CD4-positive, CD25-positive, alpha-beta regulatory T cell (primary cell): ENCODE measurements at regions not wholly inside any gene's neighbourhood (a gene's known extent, or its start where the extent isn't known, plus 50 kb on each side); places are given as distances from the start of the nearest gene placed in this dataset.
A peak's percentile ranks its signal among the peaks of the same experiment; 100 is the strongest.

ENCODE experiments used
- ATAC-seq, 2 donors: fragments of 150-1000 bp; cut with Tn5 transposase; one replicate each; pipeline ENCODE4 v1.10.0; 2021; ENCODE audit warnings: low read depth in 2 of 2, moderate number of reproducible peaks in 2 of 2, moderate library complexity in 1 of 2
- DNase-seq, 3 donors: peaks; one replicate each; pipeline versions ENCODE4 v3.0.0 to v3.0.0-alpha.2; 2012 to 2022; ENCODE audit warnings: mixed read lengths in 1 of 3
- H3K27ac ChIP-seq: one replicate; pipeline ENCODE4 v1.7.0; 2013; ENCODE audit warnings: mild to moderate bottlenecking, low read length; ENCODE audit not compliant: insufficient read depth, poor library complexity, severe bottlenecking
- H3K27me3 ChIP-seq: one replicate; pipeline ENCODE4 v1.7.0; 2013; ENCODE audit warnings: low read length; ENCODE audit not compliant: control insufficient read depth, insufficient read depth
- H3K36me3 ChIP-seq: one replicate; pipeline ENCODE4 v1.7.0; 2013; ENCODE audit warnings: mild to moderate bottlenecking, low read length, moderate library complexity; ENCODE audit not compliant: control insufficient read depth, insufficient read depth
- H3K4me1 ChIP-seq: 2 replicates; pipeline ENCODE4 v1.7.0; 2013; ENCODE audit warnings: mild to moderate bottlenecking, low read length; ENCODE audit not compliant: insufficient read depth, control insufficient read depth, poor library complexity, severe bottlenecking
- H3K4me3 ChIP-seq: one replicate; pipeline ENCODE4 v1.7.0; 2013; ENCODE audit warnings: low read depth, mild to moderate bottlenecking, low read length, moderate library complexity
- H3K9me3 ChIP-seq, 2 experiments: 1 replicate in 1 of 2; 2 replicates in 1 of 2; pipeline ENCODE4 v1.7.0; 2013; ENCODE audit warnings: low read length in 2 of 2, mild to moderate bottlenecking in 1 of 2, moderate library complexity in 1 of 2; ENCODE audit not compliant: control insufficient read depth in 2 of 2
- H3K27ac Mint-ChIP-seq, 3 donors: one replicate each; pipeline ENCODE4 v1.8.0; 2020 to 2022; ENCODE audit warnings: mild to moderate bottlenecking in 3 of 3, mixed read lengths in 3 of 3, moderate library complexity in 2 of 3
- H3K27me3 Mint-ChIP-seq: one replicate; pipeline ENCODE4 v1.8.0; 2022; ENCODE audit warnings: mild to moderate bottlenecking, mixed read lengths
- H3K36me3 Mint-ChIP-seq: one replicate; pipeline ENCODE4 v1.8.0; 2020; ENCODE audit warnings: mixed read lengths
- H3K4me1 Mint-ChIP-seq, 4 donors: one replicate each; pipeline ENCODE4 v1.8.0; 2020 to 2022; ENCODE audit warnings: mixed read lengths in 4 of 4, mild to moderate bottlenecking in 1 of 4
- H3K4me3 Mint-ChIP-seq, 4 donors: one replicate each; pipeline ENCODE4 v1.8.0; 2020 to 2022; ENCODE audit warnings: mild to moderate bottlenecking in 4 of 4, mixed read lengths in 4 of 4, moderate library complexity in 3 of 4
- H3K9me3 Mint-ChIP-seq, 7 donors: one replicate each; pipeline ENCODE4 v1.8.0; 2020 to 2022; ENCODE audit warnings: mixed read lengths in 7 of 7, mild to moderate bottlenecking in 3 of 7, moderate library complexity in 2 of 7

DNA sequence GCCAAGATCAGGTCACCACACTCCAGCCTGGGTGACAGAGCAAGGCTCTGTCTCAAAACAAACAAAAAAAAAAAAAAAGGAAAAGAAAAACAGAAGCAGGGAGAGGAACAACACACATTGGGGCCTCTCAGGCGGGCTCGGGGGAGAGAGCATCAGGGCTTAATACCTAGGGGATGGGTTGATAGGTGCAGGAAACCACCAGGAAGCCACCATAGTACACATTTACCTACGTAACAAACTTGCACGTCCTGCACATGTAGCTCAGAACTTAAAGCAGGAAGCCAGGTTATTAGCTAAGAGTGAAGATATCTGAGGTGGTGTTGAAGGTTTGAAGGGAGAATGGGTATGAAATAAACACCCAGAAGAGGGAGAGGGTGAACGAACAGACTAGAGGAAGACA, 81.0 kb upstream of the PMAIP1 start:
- H3K4me3 Mint-ChIP-seq: no peak overlapping the region
- Histone ChIP-seq H3K9me3 (no peaks in the 10 kb centered on the region), H3K36me3 (no peaks in the 10 kb centered on the region), H3K4me3 (no peak overlapping the region), H3K27me3 (no peaks in the 10 kb centered on the region), H3K27ac (peak overlapping the region; percentile 5), H3K4me1 (peaks cover 3% of the 10 kb centered on the region)
- H3K27ac Mint-ChIP-seq: peak overlapping the region in 1 of 3 donors; percentile 45
- no peaks in the 10 kb centered on the region for H3K36me3 Mint-ChIP-seq
- peaks cover under 1 to 19% (median 9%) of the 10 kb centered on the region in 4 donors for H3K4me1 Mint-ChIP-seq
- H3K9me3 Mint-ChIP-seq: peaks cover 0 to 7% (median 0%) of the 10 kb centered on the region in 7 donors
- ATAC-seq (peak; percentile 63 to 69), DNase-seq (peak in 2 of 3 donors; percentile 7 to 56)
- peaks cover 43% of the 10 kb centered on the region for H3K27me3 Mint-ChIP-seq

DNA sequence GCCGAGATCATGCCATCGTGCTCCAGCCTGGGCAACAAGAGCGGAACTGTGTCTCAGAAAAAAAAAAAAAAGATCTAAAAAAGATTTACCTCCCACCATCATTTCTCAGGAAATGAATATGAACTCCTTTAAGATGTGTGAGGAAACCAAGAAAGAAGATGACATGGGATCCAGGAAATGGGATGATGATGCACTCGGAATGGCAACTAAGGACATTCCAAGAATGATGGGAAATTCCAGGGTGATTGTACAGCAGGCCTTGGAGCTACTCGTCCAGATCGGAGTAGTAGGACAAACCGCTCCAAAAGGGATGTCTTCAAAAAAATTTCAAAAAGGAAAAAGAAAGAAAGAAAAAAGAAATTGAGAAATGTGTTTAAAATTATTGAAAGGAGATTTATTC, 84.9 kb upstream of the PMAIP1 start:
- no peak overlapping the region for H3K27ac Mint-ChIP-seq
- no peak overlapping the region for H3K4me3 Mint-ChIP-seq
- peaks cover 0 to 7% (median 0%) of the 10 kb centered on the region in 7 donors for H3K9me3 Mint-ChIP-seq
- no peaks in the 10 kb centered on the region for H3K36me3 Mint-ChIP-seq
- Histone ChIP-seq H3K4me1 (peaks cover 3% of the 10 kb centered on the region), H3K36me3 (no peaks in the 10 kb centered on the region), H3K27ac (no peak overlapping the region), H3K27me3 (peaks cover 4% of the 10 kb centered on the region), H3K9me3 (no peaks in the 10 kb centered on the region), H3K4me3 (no peak overlapping the region)
- peaks cover 2 to 19% (median 7%) of the 10 kb centered on the region in 4 donors for H3K4me1 Mint-ChIP-seq
- ATAC-seq (no peak), DNase-seq (no peak)
- peaks cover 48% of the 10 kb centered on the region for H3K27me3 Mint-ChIP-seq

DNA sequence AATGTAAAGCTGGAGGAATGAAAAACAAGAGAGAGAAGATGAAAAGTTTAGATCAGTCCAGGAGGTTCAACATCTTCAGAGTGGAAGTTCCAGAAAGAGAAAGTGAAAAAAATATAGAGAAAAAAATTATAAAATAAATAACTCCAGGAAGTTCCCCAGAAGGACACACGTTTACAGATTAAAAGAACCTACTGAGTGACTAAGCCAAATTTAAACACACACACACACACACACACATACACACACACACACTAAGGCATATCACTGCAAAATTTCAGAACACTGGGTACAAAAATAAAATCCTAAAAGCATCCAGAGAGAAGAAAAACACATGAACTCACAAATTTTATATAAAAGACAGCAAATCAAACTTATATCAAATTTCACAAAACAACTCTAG, 85.9 kb upstream of the PMAIP1 start:
- peaks cover 4% of the 10 kb centered on the region for H3K27me3 ChIP-seq
- no peaks in the 10 kb centered on the region for H3K36me3 ChIP-seq
- no peak overlapping the region for H3K4me3 ChIP-seq
- Mint-ChIP-seq H3K36me3 (no peaks in the 10 kb centered on the region), H3K27ac (no peak overlapping the region), H3K4me3 (peak overlapping the region in 1 of 4 donors; percentile 34), H3K27me3 (peaks cover 45% of the 10 kb centered on the region), H3K9me3 (peaks cover 0 to 4% (median 0%) of the 10 kb centered on the region in 7 donors), H3K4me1 (peaks cover 2 to 15% (median 5%) of the 10 kb centered on the region in 4 donors)
- no peaks in the 10 kb centered on the region for H3K9me3 ChIP-seq
- ATAC-seq (no peak), DNase-seq (no peak)
- no peak overlapping the region for H3K27ac ChIP-seq
- H3K4me1 ChIP-seq: peaks cover 1% of the 10 kb centered on the region

DNA sequence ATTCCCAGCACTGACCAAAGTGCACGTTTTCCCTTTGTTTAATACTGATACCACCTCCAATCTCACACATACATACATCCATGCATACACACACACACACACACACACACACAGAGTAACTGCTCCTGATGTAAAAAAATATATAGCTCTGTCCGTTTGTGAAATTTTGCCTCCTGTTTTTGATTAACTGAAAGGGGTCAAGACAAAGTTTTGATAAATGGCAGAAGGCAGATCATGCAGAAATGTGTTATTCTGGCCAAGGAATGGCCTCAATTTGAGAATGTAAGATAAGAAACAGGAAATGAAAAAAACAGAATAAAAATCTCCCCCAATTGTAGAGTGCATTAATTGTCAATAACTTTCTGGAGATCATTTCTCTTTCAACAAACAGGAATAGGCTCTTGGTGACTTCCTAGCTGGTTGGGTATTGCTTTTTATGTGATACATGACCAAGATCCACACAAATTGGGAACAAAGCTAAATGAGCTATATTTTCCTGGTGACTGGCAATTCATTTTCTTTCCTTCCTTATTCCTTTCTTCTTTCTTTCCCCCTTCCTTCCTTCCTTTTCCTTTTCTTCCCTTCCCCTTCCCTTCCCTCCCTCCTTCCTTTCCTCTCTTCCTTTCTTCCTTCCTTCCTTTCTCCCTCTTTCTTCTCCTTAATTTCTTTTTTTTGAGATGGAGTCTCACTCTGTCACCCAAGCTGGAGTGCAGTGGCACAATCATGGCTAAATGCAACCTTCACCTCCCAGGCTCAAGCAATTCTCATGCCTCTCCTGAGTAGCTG, 88.9 kb upstream of the PMAIP1 start:
- no peaks in the 10 kb centered on the region for H3K36me3 ChIP-seq
- no peaks in the 10 kb centered on the region for H3K9me3 ChIP-seq
- Mint-ChIP-seq H3K27ac (no peak overlapping the region), H3K36me3 (no peaks in the 10 kb centered on the region), H3K4me3 (no peak overlapping the region), H3K4me1 (peaks cover 0 to 4% (median 2%) of the 10 kb centered on the region in 4 donors), H3K27me3 (peaks cover 37% of the 10 kb centered on the region), H3K9me3 (peaks cover 0 to 4% (median 0%) of the 10 kb centered on the region in 7 donors)
- H3K27ac ChIP-seq: no peak overlapping the region
- no peak overlapping the region for H3K4me3 ChIP-seq
- DNase-seq (no peak), ATAC-seq (no peak)
- no peaks in the 10 kb centered on the region for H3K4me1 ChIP-seq
- peaks cover 4% of the 10 kb centered on the region for H3K27me3 ChIP-seq

DNA sequence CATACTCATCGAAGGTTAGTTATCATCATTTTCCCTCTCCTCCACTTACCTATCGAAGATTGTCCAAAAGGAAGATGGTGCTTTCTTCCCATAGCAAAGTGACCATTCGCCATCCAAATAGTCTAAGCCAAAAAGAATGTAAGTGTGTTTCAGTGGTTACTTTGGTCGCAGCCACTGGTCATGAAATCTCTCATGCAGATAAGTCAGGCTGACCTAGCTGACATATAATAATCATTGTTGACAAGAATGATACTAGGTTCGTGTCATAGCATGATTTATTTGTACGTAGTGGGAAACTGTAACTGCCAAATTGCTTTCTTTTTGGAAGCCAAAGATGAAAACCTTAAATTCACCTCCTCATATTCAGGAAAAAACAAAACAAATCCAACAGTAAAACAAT, 89.6 kb upstream of the PMAIP1 start:
- no peak overlapping the region for H3K4me3 Mint-ChIP-seq
- no peaks in the 10 kb centered on the region for H3K4me1 ChIP-seq
- peaks cover 35% of the 10 kb centered on the region for H3K27me3 Mint-ChIP-seq
- H3K4me1 Mint-ChIP-seq: peaks cover 0 to 4% (median 2%) of the 10 kb centered on the region in 4 donors
- H3K27ac ChIP-seq: no peak overlapping the region
- H3K9me3 Mint-ChIP-seq: peaks cover 0 to 4% (median 0%) of the 10 kb centered on the region in 7 donors
- H3K36me3 Mint-ChIP-seq: no peaks in the 10 kb centered on the region
- H3K27me3 ChIP-seq: peaks cover 4% of the 10 kb centered on the region
- H3K9me3 ChIP-seq: no peaks in the 10 kb centered on the region
- ATAC-seq: no peak
- no peaks in the 10 kb centered on the region for H3K36me3 ChIP-seq
- no peak overlapping the region for H3K4me3 ChIP-seq
- no peak for DNase-seq
- H3K27ac Mint-ChIP-seq: no peak overlapping the region

DNA sequence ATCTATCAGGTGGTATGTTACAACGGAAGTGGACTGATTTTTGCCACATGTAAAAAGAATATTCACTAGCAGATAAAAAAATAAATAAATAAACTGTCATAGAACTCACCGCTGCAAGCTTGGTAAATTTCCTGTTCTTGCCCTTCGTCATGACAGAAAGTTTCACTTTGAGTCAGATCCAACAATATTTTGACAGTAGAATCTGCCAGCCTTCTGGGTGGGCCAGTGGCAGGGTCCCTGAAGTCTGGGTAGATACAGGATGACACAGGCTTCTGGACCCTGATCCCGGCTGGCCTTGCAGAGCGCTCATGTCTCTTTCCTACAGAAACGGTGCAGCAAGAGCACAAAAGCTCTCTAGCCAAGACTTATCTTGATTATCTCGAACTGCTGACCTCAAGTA, 97.8 kb upstream of the PMAIP1 start:
- Histone ChIP-seq H3K27me3 (no peaks in the 10 kb centered on the region), H3K4me1 (peaks cover 26% of the 10 kb centered on the region), H3K36me3 (no peaks in the 10 kb centered on the region), H3K27ac (peak overlapping the region; percentile 72), H3K4me3 (peak overlapping the region; percentile 41), H3K9me3 (no peaks in the 10 kb centered on the region)
- H3K4me1 Mint-ChIP-seq: peaks cover 12 to 45% (median 23%) of the 10 kb centered on the region in 4 donors
- H3K9me3 Mint-ChIP-seq: peaks cover 0 to 2% (median 0%) of the 10 kb centered on the region in 7 donors
- peak in 2 of 3 donors; percentile 52 to 82 for DNase-seq
- peak overlapping the region; percentile 89 to 91 (median 90) for H3K27ac Mint-ChIP-seq
- no peaks in the 10 kb centered on the region for H3K27me3 Mint-ChIP-seq
- peak overlapping the region; percentile 36 to 74 (median 64) for H3K4me3 Mint-ChIP-seq
- peak; percentile 58 to 61 for ATAC-seq
- H3K36me3 Mint-ChIP-seq: no peaks in the 10 kb centered on the region

DNA sequence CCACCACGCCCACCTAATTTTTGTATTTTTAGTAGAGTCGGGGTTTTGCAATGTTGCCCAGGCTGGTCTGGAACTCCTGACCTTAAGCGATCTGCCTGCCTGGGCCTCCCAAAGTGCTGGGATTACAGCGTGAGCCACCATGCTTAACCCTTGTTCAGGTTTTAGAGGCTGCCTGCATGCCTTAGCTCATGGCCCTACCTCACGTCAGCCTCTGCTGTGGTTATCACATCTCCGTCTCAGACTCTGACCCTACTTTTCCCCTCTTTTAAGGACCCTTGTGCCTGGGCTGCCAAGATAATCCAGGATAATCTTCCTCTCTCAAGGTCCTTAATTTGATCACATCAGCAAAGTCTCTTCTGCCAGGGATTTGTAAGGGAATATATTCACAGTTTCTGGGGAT, 98.2 kb upstream of the PMAIP1 start:
- DNase-seq (no peak), ATAC-seq (no peak)
- H3K36me3 Mint-ChIP-seq: no peaks in the 10 kb centered on the region
- no peaks in the 10 kb centered on the region for H3K9me3 ChIP-seq
- no peaks in the 10 kb centered on the region for H3K36me3 ChIP-seq
- H3K4me1 Mint-ChIP-seq: peaks cover 12 to 45% (median 23%) of the 10 kb centered on the region in 4 donors
- peak overlapping the region; percentile 36 to 74 (median 64) for H3K4me3 Mint-ChIP-seq
- H3K27ac ChIP-seq: peak overlapping the region; percentile 72
- peak overlapping the region; percentile 41 for H3K4me3 ChIP-seq
- no peaks in the 10 kb centered on the region for H3K27me3 ChIP-seq
- H3K27ac Mint-ChIP-seq: peak overlapping the region; percentile 89 to 91 (median 90)
- no peaks in the 10 kb centered on the region for H3K27me3 Mint-ChIP-seq
- H3K9me3 Mint-ChIP-seq: peaks cover 0 to 2% (median 0%) of the 10 kb centered on the region in 7 donors
- peaks cover 26% of the 10 kb centered on the region for H3K4me1 ChIP-seq
